ENCODE measurements at regions not wholly inside any gene's neighbourhood (a gene's known extent, or its start where the extent isn't known, plus 50 kb on each side); places are given as distances from the start of the nearest gene placed in this dataset.

GRCh38 chr19:30671622-30672051 is 299.5 kb downstream of the ZNF536 start:
- H3K27me3 ChIP-seq (replicated peaks): no peaks in the 10 kb centered on the region
- in situ Hi-C loops (cut with HindIII; ENCODE audit: low pct_ligation_motif_present, low sequenced_read_pairs): no loop called here
- DNase-seq: no peak
- no peak overlapping the region for H3K4me3 ChIP-seq (ENCODE audit: low read depth, low read length)
- H3K36me3 ChIP-seq (replicated peaks): no peaks in the 10 kb centered on the region
- no peak for TF ChIP-seq CTCF (IDR thresholded peaks at IDR 0.05; ENCODE audit: low read depth, low read length, missing control alignments)
- no peak overlapping the region for H3K27ac ChIP-seq

GRCh38 chr19:30671367-30671619 is 299.1 kb downstream of the ZNF536 start:
- H3K4me3 ChIP-seq (ENCODE audit: low read depth, low read length): no peak overlapping the region
- no peak for TF ChIP-seq CTCF (IDR thresholded peaks at IDR 0.05; ENCODE audit: low read depth, low read length, missing control alignments)
- no peaks in the 10 kb centered on the region for H3K36me3 ChIP-seq (replicated peaks)
- in situ Hi-C loops (cut with HindIII; ENCODE audit: low pct_ligation_motif_present, low sequenced_read_pairs): no loop called here
- H3K27ac ChIP-seq: no peak overlapping the region
- no peak for DNase-seq
- H3K27me3 ChIP-seq (replicated peaks): no peaks in the 10 kb centered on the region

GRCh38 chr19:30670562-30671366 is 298.6 kb downstream of the ZNF536 start:
- no peak overlapping the region for H3K4me3 ChIP-seq (ENCODE audit: low read depth, low read length)
- no peak overlapping the region for H3K27ac ChIP-seq
- no peaks in the 10 kb centered on the region for H3K36me3 ChIP-seq (replicated peaks)
- H3K27me3 ChIP-seq (replicated peaks): no peaks in the 10 kb centered on the region
- in situ Hi-C loops (cut with HindIII; ENCODE audit: low pct_ligation_motif_present, low sequenced_read_pairs): no loop called here
- no peak for DNase-seq
- no peak for TF ChIP-seq CTCF (IDR thresholded peaks at IDR 0.05; ENCODE audit: low read depth, low read length, missing control alignments)

- no peak overlapping the region for H3K4me3 ChIP-seq (ENCODE audit: low read depth, low read length)
- no peak for TF ChIP-seq CTCF (IDR thresholded peaks at IDR 0.05; ENCODE audit: low read depth, low read length, missing control alignments)
- in situ Hi-C loops (cut with HindIII; ENCODE audit: low pct_ligation_motif_present, low sequenced_read_pairs): no loop called here
- no peaks in the 10 kb centered on the region for H3K36me3 ChIP-seq (replicated peaks)
- DNase-seq: no peak
- no peaks in the 10 kb centered on the region for H3K27me3 ChIP-seq (replicated peaks)
- H3K27ac ChIP-seq: no peak overlapping the region
Measured at GRCh38 chr19:30670011-30670329, 297.8 kb downstream of the ZNF536 start.

GRCh38 chr19:30669329-30670010 is 297.3 kb downstream of the ZNF536 start:
- DNase-seq: peak; percentile 29
- H3K36me3 ChIP-seq (replicated peaks): no peaks in the 10 kb centered on the region
- peak; percentile 90 for TF ChIP-seq CTCF (IDR thresholded peaks at IDR 0.05; ENCODE audit: low read depth, low read length, missing control alignments)
- no peak overlapping the region for H3K27ac ChIP-seq
- no peak overlapping the region for H3K4me3 ChIP-seq (ENCODE audit: low read depth, low read length)
- in situ Hi-C loops (cut with HindIII; ENCODE audit: low pct_ligation_motif_present, low sequenced_read_pairs): no loop called here
- H3K27me3 ChIP-seq (replicated peaks): no peaks in the 10 kb centered on the region

Data from brain microvascular endothelial cell (primary cell).